NT2/D1 (cell line): ENCODE measurements at regions not wholly inside any gene's neighbourhood (a gene's known extent, or its start where the extent isn't known, plus 50 kb on each side); places are given as distances from the start of the nearest gene placed in this dataset.

Experiments used
- YY1 ChIP-seq: IDR thresholded peaks from 2 replicates; pipeline ENCODE4 v1.6.1; 2011; ENCODE audit not compliant: insufficient read length, insufficient read depth
- ZNF274 ChIP-seq: IDR thresholded peaks from 2 replicates; pipeline ENCODE4 v1.6.1; 2011; ENCODE audit warnings: mild to moderate bottlenecking, low read depth, low read length

DNA sequence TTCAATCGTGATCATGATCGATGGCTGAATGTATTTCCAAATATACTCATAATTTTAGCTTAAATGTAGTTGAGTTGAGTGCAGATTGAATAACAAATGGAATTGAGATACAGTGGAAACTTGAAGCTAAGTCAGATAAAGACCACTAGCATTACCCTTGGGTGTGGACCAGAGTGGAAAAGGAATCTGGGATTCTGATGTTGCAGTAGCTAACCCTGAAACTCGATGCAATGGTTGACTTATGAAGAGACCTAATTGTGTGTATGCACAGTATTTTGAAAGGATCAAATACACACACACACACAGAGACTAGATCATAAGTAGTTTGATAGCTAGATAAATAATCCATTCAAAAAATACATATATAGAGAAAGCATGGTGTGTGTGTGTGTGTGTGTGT is 135.8 kb downstream of the RXFP2 start:
- no peak for TF ChIP-seq ZNF274
- TF ChIP-seq YY1, result no peak
